GM20000 (cell line): ENCODE measurements at regions not wholly inside any gene's neighbourhood (a gene's known extent, or its start where the extent isn't known, plus 50 kb on each side); places are given as distances from the start of the nearest gene placed in this dataset.

ENCODE experiments used
- DNase-seq: peaks from one replicate; pipeline ENCODE4 v3.0.0; 2012; ENCODE audit warnings: low spot score
- TF ChIP-seq, protein P1 (sequence below): IDR thresholded peaks from 2 replicates; pipeline ENCODE4 v1.5.1; 2012; ENCODE audit warnings: mild to moderate bottlenecking, control low read depth; ENCODE audit errors: extremely low read depth, missing control alignments

DNA sequence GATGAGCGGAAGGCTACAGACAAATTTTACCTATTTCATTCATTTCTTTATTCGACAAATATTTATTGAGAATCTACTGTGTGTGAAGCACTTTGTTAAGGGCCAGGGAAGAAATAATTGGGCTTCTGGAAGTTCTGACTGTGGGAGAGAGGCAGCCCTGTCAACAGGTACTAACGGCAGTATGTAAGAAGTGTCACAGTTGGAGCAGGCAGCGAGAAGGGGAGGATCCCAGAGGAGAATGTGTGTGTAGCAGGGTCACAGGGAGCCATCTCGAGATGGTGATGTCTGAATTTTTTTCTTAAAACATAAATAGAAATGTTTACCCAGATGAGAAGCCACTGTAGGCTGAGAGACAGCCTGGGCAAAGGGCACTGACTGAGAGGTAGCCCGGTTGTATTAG is 163.3 kb upstream of the SLC38A2 start:
- no peak for DNase-seq
- TF ChIP-seq, protein P1, sequence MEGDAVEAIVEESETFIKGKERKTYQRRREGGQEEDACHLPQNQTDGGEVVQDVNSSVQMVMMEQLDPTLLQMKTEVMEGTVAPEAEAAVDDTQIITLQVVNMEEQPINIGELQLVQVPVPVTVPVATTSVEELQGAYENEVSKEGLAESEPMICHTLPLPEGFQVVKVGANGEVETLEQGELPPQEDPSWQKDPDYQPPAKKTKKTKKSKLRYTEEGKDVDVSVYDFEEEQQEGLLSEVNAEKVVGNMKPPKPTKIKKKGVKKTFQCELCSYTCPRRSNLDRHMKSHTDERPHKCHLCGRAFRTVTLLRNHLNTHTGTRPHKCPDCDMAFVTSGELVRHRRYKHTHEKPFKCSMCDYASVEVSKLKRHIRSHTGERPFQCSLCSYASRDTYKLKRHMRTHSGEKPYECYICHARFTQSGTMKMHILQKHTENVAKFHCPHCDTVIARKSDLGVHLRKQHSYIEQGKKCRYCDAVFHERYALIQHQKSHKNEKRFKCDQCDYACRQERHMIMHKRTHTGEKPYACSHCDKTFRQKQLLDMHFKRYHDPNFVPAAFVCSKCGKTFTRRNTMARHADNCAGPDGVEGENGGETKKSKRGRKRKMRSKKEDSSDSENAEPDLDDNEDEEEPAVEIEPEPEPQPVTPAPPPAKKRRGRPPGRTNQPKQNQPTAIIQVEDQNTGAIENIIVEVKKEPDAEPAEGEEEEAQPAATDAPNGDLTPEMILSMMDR: no peak

DNA sequence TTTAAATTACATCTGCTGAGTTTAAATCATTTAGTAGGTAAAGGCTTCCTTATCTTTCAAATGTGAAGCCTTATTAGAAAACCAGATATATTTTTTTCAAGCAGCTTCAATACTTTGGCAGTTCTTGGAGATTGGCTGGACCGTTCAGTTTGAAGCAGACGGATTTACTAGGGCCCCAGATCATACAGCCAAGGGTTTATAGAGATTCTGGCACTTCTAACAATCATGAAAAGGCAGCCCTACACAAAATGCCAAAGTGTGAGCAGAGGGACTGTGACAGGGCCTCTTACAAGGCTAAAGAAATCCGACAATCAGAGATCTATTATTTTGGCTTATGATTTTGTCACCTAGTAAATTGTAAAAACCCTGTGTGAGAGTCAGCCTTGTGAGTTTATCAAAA is 162.8 kb upstream of the SLC38A2 start:
- TF ChIP-seq, protein P1: no peak
- DNase-seq: no peak

DNA sequence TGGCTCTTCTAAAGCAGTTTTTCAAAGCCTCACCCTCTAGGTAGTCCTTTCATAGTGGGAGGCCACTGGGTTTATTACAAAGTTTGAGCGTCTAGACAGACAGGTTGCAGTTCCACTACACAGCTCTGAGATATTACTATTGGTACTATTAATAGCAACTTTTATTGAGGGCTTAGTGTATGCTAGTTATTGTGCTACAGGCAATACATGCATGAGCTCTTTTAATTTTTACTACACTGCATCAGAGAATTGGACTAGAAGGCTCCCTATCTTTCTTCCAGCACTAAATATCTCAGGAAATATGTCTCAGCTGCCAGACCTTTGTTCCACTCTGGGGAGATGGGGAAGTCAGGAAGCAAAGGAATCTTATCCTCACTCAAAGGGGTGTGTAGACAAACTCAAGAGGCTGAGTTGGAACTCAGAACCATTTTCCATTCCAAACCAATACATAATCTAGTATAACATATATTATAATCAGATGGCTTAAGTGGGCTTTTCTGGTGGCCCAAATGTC is 161.8 kb upstream of the SLC38A2 start:
- DNase-seq: no peak
- TF ChIP-seq, protein P1: no peak

DNA sequence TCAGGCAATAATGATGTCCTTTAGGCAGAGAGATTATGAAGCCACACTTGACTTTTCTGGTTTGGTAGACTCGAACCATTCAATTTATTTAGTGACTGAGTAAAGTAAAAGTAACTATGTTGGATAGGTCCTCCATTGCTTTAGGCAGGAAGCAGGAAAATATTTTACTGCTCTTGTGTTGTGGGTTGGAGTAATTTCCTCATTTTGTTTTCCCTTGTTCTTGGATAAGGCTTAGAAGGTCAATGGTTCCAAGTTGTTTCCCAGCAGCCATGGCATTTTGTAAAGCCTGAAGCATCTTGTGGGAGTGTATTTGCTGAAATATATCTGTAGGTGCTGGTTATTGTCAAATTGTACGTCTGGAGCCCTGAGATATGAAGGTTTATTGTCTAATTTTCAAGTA is 161.2 kb upstream of the SLC38A2 start:
- TF ChIP-seq, protein P1: no peak
- no peak for DNase-seq

DNA sequence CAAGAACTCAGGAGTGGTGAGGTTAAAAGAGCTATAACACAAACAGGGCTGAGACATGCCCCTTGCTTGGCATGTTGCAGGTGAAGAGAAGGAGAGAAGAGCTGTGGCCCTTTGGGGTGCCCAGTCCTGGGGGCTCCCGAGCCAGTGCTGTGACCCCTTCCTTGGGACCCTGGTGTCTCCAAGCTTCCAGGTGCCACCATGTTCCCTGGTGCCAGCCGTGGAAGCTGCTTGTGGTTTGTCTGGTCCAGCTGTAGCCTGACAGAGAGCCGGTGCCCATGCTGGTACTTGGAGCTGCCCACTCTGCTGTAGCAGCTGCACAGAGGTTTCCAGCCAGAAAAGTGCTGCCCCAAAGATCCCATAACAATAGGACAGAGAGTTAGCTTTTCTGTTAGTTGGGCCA is 159.2 kb upstream of the SLC38A2 start:
- no peak for DNase-seq
- TF ChIP-seq, protein P1: no peak

DNA sequence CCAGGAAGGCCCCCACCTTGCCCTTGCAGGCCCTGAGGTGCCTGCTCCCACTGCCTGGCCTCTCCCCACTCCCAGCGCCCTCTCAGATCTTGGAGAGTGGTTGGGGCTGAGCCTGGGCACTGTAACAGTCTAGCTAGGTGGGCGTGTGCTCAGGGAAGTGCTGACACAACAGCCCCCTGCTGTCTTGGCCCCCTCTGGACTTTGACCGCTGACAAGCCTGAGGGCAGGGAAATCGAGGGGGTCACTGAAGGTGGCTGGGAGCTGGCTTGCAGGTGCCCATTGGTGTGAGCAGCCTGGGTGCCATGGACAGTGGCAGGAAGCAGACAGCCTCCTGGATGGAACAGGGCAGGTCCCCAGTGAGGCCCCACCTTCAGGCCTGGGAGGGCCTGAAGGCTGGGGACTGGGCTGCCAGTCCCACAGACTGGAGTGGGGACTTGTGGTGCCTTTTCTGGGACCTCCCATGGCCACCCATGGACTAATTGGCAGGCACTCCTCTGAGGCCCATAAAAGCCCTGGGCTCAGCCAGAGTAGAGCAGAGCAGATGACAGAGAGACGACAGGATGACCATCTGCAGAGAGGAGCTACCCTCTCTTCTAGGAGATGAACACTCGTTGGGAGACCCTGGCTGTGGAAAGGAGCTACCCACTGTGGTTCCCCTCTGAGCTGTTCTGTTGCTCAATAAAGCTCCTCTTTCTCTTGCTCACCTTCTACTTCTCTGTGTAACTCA is 158.6 kb upstream of the SLC38A2 start:
- DNase-seq: no peak
- TF ChIP-seq, protein P1: no peak

DNA sequence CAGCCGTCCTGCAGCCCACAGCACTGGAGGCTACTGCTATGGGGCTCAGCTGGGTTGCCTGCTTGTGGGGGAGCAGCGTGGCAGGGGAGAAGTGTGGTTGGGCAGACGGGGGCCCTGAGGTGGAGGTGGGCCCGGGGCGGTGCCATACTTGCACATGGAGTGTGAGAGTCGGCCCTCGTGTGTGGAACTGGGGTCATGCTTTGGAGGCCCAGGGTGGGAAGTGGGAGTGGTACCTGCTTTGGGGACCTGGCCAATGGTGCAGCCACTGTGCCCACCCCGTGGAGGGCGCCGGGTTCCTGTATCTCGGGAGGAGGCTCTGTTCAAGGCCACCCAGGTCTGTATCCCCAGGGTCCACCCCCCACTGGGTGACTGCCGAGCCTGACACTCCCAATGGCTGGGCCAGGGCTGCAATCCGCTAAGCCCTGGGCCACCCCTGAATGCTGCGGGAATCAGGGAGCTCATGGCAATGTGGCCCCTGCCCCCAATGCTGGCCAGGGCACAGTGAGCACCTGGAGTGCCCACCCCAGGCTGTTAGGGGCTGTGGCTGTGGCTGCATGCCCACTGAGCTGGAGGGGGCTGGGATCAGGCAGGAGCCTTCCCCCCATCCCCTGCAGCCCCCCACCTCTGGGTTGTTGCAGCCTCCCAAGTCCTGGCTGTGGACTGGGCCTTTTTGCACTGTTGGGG is 157.9 kb upstream of the SLC38A2 start:
- TF ChIP-seq, protein P1: no peak
- no peak for DNase-seq
